ENCODE measurements at regions not wholly inside any gene's neighbourhood (a gene's known extent, or its start where the extent isn't known, plus 50 kb on each side); places are given as distances from the start of the nearest gene placed in this dataset.
"Not testable (repeated sequence)": the region's sequence is repeated elsewhere in the genome, so short reads cannot be mapped to it uniquely, and the experiment has no call there.

DNA sequence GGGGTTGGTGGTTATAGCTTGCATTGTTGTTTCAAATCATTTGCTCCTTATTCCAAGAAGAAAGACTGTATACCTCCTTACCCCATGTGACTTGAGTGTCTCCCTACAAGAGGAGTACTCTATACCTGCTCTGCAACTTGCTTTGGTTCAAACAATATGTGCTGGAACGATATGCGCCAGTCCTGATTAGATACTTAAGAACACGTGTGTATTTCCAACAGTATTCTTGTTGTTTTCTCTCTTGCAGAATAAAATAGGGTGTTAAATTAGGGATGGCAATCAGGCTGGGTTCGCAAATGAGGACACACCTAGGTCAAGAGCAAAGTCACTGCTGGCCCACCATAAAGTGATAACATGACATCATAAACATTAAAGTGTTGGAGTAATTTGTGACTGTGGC is 895.0 kb upstream of the SLITRK1 start:
- 87 to 90% methylated on average over 4 of the region's 4 CpGs for WGBS, 2 donors
- H3K9me3 ChIP-seq, result no peaks in the 10 kb centered on the region
- no peak overlapping the region for H3K27ac ChIP-seq
- H3K27me3 ChIP-seq, result no peaks in the 10 kb centered on the region
- TF ChIP-seq EP300 (IDR thresholded peaks at IDR 0.05), result no peak
- no peak for TF ChIP-seq POLR2A (IDR thresholded peaks at IDR 0.05)
- TF ChIP-seq, protein P1, sequence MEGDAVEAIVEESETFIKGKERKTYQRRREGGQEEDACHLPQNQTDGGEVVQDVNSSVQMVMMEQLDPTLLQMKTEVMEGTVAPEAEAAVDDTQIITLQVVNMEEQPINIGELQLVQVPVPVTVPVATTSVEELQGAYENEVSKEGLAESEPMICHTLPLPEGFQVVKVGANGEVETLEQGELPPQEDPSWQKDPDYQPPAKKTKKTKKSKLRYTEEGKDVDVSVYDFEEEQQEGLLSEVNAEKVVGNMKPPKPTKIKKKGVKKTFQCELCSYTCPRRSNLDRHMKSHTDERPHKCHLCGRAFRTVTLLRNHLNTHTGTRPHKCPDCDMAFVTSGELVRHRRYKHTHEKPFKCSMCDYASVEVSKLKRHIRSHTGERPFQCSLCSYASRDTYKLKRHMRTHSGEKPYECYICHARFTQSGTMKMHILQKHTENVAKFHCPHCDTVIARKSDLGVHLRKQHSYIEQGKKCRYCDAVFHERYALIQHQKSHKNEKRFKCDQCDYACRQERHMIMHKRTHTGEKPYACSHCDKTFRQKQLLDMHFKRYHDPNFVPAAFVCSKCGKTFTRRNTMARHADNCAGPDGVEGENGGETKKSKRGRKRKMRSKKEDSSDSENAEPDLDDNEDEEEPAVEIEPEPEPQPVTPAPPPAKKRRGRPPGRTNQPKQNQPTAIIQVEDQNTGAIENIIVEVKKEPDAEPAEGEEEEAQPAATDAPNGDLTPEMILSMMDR (IDR thresholded peaks at IDR 0.05), result no peak
- H3K4me3 ChIP-seq, result no peak overlapping the region
- H3K4me1 ChIP-seq, result no peaks in the 10 kb centered on the region
- no peaks in the 10 kb centered on the region for H3K36me3 ChIP-seq
- no peak for DNase-seq (ENCODE audit: low spot score in 2 of 2)

DNA sequence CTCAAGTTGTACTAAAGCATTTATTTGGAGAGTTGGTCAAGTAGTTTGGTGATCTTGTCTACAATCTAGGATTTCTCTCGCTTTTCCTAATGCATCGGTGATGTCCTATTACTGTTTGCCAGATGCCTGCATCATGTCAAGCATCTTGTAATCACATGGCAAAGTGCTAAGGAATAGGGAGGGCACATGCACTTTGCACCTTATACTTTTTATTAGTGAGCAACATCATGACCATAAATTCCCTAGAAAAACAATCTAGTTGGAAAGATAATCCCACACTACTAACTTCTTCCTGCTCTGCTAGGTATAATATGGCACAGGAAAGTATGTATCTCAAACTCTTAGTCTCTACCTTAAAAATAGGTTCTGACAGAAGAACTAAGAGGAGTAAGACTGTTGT is 894.3 kb upstream of the SLITRK1 start:
- Histone ChIP-seq H3K4me3 (no peak overlapping the region), H3K9me3 (no peaks in the 10 kb centered on the region), H3K27ac (no peak overlapping the region), H3K4me1 (no peaks in the 10 kb centered on the region), H3K27me3 (no peaks in the 10 kb centered on the region), H3K36me3 (no peaks in the 10 kb centered on the region)
- no peak for DNase-seq (ENCODE audit: low spot score in 2 of 2)
- WGBS, 2 donors, result 91 to 97% methylated on average over 2 of the region's 2 CpGs
- TF ChIP-seq, protein P1 (IDR thresholded peaks at IDR 0.05), result no peak
- no peak for TF ChIP-seq EP300 (IDR thresholded peaks at IDR 0.05)
- no peak for TF ChIP-seq POLR2A (IDR thresholded peaks at IDR 0.05)

DNA sequence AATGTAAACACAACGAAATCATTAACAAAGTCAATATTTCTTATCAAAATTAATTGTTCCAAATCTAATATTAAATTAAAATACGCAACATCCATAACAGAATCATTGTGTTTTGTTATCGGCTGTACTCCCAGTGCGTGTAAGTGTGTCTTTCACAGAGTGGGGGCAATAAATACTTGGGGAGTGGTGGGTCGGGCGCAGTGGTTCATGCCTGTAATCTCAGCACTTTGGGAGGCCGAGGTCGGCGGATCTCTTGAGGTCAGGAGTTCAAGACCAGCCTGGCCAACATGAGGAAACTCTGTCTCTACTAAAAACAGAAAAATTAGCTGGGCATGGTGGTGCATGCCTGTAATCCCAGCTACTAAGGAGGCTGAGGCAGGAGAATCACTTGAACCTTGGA is 893.6 kb upstream of the SLITRK1 start:
- not testable (repeated sequence) for DNase-seq (ENCODE audit: low spot score in 2 of 2)
- WGBS, 2 donors, result 76 to 90% methylated on average over 9 of the region's 9 CpGs

DNA sequence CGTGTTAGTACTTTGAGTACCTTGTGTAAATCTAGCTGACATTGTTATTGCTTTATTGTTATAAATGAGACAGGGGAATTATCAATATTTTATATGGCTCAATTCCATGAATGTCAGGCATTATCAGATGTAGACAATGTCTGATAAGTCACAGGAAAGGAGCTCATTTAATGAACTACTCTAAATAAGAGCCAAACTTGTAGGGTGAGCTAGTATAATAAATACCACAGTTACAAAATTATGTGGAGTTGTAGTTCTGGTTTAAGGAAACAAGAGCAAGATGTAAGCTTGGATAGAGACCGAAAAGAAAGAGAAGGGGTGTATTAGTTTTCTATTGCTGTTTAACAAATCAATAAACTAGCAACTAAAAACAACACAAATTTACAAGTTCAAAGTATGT is 891.8 kb upstream of the SLITRK1 start:
- TF ChIP-seq, protein P1 (IDR thresholded peaks at IDR 0.05), result no peak
- TF ChIP-seq POLR2A (IDR thresholded peaks at IDR 0.05) (no peak), EP300 (IDR thresholded peaks at IDR 0.05) (no peak)
- H3K9me3 ChIP-seq, result no peaks in the 10 kb centered on the region
- no peak overlapping the region for H3K27ac ChIP-seq
- no peak overlapping the region for H3K4me3 ChIP-seq
- no peak for DNase-seq (ENCODE audit: low spot score in 2 of 2)
- H3K27me3 ChIP-seq, result no peaks in the 10 kb centered on the region
- no peaks in the 10 kb centered on the region for H3K4me1 ChIP-seq
- H3K36me3 ChIP-seq, result no peaks in the 10 kb centered on the region
- WGBS, 2 donors, result 73 to 79% methylated on average over 2 of the region's 2 CpGs

More for the DNA sequence above, 893.6 kb upstream of the SLITRK1 start:
- H3K36me3 ChIP-seq, H3K9me3 ChIP-seq, H3K4me3 ChIP-seq, H3K27me3 ChIP-seq, H3K27ac ChIP-seq, H3K4me1 ChIP-seq: not testable (repeated sequence)

DNA sequence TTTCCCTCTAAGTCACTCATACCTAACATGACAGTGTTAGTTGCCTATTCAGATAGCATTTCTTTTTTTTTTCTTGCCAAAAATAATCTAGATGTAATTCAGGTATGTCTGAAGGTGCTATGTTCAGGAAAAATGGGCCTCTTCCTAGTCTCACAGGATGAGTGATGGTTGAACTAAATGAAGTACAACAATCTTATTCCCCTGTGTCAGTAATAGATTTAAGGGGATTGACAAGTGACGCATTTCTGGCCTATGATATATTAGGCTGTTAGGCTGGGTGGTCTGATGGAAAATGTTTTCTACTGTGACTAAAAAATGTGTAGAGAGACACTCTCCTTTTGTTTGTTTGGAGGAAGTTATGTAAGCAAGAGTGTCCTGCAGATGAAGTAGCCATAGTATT is 878.7 kb upstream of the SLITRK1 start:
- Histone ChIP-seq H3K36me3 (no peaks in the 10 kb centered on the region), H3K27me3 (no peaks in the 10 kb centered on the region), H3K9me3 (no peaks in the 10 kb centered on the region), H3K27ac (no peak overlapping the region), H3K4me3 (no peak overlapping the region), H3K4me1 (no peaks in the 10 kb centered on the region)
- DNase-seq (ENCODE audit: low spot score in 2 of 2), result no peak
- TF ChIP-seq, protein P1 (IDR thresholded peaks at IDR 0.05), result no peak
- TF ChIP-seq POLR2A (IDR thresholded peaks at IDR 0.05) (no peak), EP300 (IDR thresholded peaks at IDR 0.05) (no peak)
- 86 to 97% methylated on average over 1 of the region's 1 CpG for WGBS, 2 donors

DNA sequence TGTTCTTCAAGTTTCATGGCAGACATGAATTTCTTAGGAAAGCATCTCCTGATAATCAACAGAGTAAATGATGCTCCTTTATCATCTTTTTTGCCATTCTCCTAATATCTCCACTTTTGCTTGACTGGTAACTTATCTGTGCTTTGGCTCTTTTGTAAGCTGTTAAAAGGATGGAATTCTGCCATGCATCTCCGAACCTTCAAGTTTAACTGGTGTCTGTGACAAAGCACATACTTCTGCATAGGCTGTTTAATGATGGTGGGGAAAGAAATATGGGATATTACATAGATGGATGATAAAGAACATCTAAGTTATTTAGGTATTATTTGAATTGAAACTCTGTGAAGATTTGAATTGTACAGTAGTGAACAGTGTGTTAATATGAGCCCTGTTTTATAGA is 866.9 kb upstream of the SLITRK1 start:
- Histone ChIP-seq H3K36me3 (no peaks in the 10 kb centered on the region), H3K9me3 (no peaks in the 10 kb centered on the region), H3K4me1 (no peaks in the 10 kb centered on the region), H3K27me3 (no peaks in the 10 kb centered on the region), H3K4me3 (no peak overlapping the region), H3K27ac (no peak overlapping the region)
- 58 to 75% methylated on average over 1 of the region's 1 CpG for WGBS, 2 donors
- no peak for TF ChIP-seq POLR2A (IDR thresholded peaks at IDR 0.05)
- TF ChIP-seq, protein P1 (IDR thresholded peaks at IDR 0.05), result no peak
- no peak for TF ChIP-seq EP300 (IDR thresholded peaks at IDR 0.05)
- no peak for DNase-seq (ENCODE audit: low spot score in 2 of 2)

Data from tibial nerve (tissue), 4 donors.